ENCODE measurements at regions not wholly inside any gene's neighbourhood (a gene's known extent, or its start where the extent isn't known, plus 50 kb on each side); places are given as distances from the start of the nearest gene placed in this dataset.

- TF ChIP-seq ZNF184 (tag by site-specific recombination; IDR thresholded peaks at IDR 0.05) (0 out of 2 replicates have a peak, but pooled peaks have one; percentile 45), ZNF600 (tag by site-specific recombination; IDR thresholded peaks at IDR 0.05) (peak; percentile 92), FEZF1 (tag by site-specific recombination; IDR thresholded peaks at IDR 0.05) (peak; percentile 96), ZBTB8A (tag by site-specific recombination; IDR thresholded peaks at IDR 0.05) (peak; percentile 22; the same call in 1 of the 2 replicates), ZNF658 (tag by site-specific recombination; IDR thresholded peaks at IDR 0.05) (no peak), ZNF501 (tag by site-specific recombination; IDR thresholded peaks at IDR 0.05) (peak; percentile 97), ZNF335 (tag by site-specific recombination; conservative IDR thresholded peaks at IDR 0.05) (peak; percentile 6; the same call in 1 of the 2 replicates)
- TF ChIP-seq, protein P1, sequence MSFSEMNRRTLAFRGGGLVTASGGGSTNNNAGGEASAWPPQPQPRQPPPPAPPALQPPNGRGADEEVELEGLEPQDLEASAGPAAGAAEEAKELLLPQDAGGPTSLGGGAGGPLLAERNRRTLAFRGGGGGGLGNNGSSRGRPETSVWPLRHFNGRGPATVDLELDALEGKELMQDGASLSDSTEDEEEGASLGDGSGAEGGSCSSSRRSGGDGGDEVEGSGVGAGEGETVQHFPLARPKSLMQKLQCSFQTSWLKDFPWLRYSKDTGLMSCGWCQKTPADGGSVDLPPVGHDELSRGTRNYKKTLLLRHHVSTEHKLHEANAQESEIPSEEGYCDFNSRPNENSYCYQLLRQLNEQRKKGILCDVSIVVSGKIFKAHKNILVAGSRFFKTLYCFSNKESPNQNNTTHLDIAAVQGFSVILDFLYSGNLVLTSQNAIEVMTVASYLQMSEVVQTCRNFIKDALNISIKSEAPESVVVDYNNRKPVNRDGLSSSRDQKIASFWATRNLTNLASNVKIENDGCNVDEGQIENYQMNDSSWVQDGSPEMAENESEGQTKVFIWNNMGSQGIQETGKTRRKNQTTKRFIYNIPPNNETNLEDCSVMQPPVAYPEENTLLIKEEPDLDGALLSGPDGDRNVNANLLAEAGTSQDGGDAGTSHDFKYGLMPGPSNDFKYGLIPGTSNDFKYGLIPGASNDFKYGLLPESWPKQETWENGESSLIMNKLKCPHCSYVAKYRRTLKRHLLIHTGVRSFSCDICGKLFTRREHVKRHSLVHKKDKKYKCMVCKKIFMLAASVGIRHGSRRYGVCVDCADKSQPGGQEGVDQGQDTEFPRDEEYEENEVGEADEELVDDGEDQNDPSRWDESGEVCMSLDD (tag by site-specific recombination; IDR thresholded peaks at IDR 0.05), result no peak
These were observed 433.7 kb downstream of the ENC1 start (continued) for GRCh38 chr5:74206579-74207550.

DNA sequence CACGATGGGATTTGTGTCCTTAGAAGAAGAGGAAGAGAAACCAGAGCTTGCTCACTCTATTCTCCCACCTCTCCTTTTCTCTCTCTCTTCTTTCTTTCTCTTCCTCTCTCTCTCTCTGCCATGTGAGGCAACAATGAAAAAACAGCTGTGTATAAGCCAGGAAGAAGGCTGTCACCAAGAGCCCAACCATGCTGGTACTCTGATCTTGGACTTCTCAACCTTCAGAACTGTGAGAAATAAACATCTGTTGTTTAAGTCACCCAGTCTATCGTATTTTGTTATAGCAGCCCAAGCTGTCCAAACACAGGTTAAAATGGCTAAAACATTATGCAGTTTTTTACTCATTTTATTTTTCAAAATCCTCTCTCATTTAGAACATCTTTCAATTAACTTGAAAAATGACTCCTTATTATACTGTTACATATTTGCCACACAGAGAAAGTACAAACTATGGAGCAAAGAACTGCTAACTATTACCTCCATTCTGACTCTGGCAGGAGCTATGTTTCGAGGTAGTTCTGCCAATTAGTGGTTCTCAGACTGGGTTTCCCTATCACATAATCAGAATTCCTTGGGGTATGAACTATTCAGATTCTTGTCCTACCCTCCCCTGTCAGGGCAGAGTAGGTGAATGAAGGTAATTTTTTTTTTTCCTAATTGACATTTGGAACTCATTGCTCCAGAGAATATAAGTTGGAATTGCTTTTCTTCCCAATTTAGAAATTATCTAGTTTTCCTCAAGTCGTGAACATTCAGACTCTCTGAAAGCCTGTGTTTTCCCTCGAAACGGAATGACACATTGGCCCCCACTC, 434.6 kb downstream of the ENC1 start:
- H3K27ac ChIP-seq (ENCODE audit: extremely low read depth, low read depth, low read length), result peak overlapping the region; percentile 57; the same call in 1 of the 2 replicates
- CTCF ChIA-PET, result interaction anchor here (0.6 to 1.2 kb wide), 4 partner anchors 12 to 434 kb away, joined by 3 to 4 read pairs (median 4); no protein-coding TSS in a partner anchor
- POLR2A ChIA-PET, result interaction anchor here (1.1 to 1.5 kb wide), 2 partner anchors 16 to 434 kb away, joined by 3 to 5 read pairs; partner anchors contain the start of gene ENC1

More for the DNA sequence above, 434.6 kb downstream of the ENC1 start:
- peaks cover 21% of the 10 kb centered on the region for H3K4me1 ChIP-seq (ENCODE audit: control insufficient read depth, insufficient read depth, low read length)
- H3K4me3 ChIP-seq (ENCODE audit: low read depth, low read length), result no peak overlapping the region
- no peaks in the 10 kb centered on the region for H3K36me3 ChIP-seq (ENCODE audit: control insufficient read depth in 2 of 2, insufficient read depth in 1 of 2, low read length in 2 of 2)
- no peaks in the 10 kb centered on the region for H3K9me3 ChIP-seq (ENCODE audit: control insufficient read depth, insufficient read depth, low read depth, low read length)
- peak; percentile 15; the same call in 1 of the 2 replicates for TF ChIP-seq ZNF596 (tag by site-specific recombination; IDR thresholded peaks at IDR 0.05)
- TF ChIP-seq PRDM1 (tag by site-specific recombination; IDR thresholded peaks at IDR 0.05), result peak; percentile 11; the same call in 1 of the 2 replicates
- TF ChIP-seq ZBTB20 (tag by site-specific recombination; IDR thresholded peaks at IDR 0.05), result peak; percentile 82
- TF ChIP-seq ZNF692 (tag by site-specific recombination; IDR thresholded peaks at IDR 0.05), result no peak
- TF ChIP-seq, protein P2, sequence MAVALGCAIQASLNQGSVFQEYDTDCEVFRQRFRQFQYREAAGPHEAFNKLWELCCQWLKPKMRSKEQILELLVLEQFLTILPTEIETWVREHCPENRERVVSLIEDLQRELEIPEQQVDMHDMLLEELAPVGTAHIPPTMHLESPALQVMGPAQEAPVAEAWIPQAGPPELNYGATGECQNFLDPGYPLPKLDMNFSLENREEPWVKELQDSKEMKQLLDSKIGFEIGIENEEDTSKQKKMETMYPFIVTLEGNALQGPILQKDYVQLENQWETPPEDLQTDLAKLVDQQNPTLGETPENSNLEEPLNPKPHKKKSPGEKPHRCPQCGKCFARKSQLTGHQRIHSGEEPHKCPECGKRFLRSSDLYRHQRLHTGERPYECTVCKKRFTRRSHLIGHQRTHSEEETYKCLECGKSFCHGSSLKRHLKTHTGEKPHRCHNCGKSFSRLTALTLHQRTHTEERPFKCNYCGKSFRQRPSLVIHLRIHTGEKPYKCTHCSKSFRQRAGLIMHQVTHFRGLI (tag by site-specific recombination; IDR thresholded peaks at IDR 0.05), result peak; percentile 81; the same call in 1 of the 2 replicates

Measured in HEK293 (cell line).